Prostate gland (tissue), 2 donors: ENCODE measurements at regions not wholly inside any gene's neighbourhood (a gene's known extent, or its start where the extent isn't known, plus 50 kb on each side); places are given as distances from the start of the nearest gene placed in this dataset.

ENCODE experiments used
- POLR2A ChIP-seq: fragments of 450-650 bp; IDR thresholded peaks from one replicate; pipeline ENCODE4 v1.6.1; 2016; ENCODE audit warnings: antibody characterized with exemption, mild to moderate bottlenecking
- POLR2AphosphoS5 ChIP-seq: sonication (generic); formaldehyde crosslinking; IDR thresholded peaks from one replicate; pipeline ENCODE4 v1.6.1; 2017; ENCODE audit warnings: antibody characterized with exemption
- TF ChIP-seq, protein P1 (sequence below), 4 experiments: fragments of 200-600 bp in 2 of 4; fragments of 450-650 bp in 2 of 4; sonication (generic) in 2 of 4; IDR thresholded peaks; 1 replicate in 3 of 4; 2 replicates in 1 of 4; pipeline ENCODE4 v1.5.1; 2016 to 2019; ENCODE audit warnings: antibody characterized with exemption in 4 of 4, mild to moderate bottlenecking in 2 of 4, moderate library complexity in 2 of 4

GRCh38 chr10:35706959-35707358, 64.9 kb upstream of the FZD8 start:
- TF ChIP-seq, protein P1, sequence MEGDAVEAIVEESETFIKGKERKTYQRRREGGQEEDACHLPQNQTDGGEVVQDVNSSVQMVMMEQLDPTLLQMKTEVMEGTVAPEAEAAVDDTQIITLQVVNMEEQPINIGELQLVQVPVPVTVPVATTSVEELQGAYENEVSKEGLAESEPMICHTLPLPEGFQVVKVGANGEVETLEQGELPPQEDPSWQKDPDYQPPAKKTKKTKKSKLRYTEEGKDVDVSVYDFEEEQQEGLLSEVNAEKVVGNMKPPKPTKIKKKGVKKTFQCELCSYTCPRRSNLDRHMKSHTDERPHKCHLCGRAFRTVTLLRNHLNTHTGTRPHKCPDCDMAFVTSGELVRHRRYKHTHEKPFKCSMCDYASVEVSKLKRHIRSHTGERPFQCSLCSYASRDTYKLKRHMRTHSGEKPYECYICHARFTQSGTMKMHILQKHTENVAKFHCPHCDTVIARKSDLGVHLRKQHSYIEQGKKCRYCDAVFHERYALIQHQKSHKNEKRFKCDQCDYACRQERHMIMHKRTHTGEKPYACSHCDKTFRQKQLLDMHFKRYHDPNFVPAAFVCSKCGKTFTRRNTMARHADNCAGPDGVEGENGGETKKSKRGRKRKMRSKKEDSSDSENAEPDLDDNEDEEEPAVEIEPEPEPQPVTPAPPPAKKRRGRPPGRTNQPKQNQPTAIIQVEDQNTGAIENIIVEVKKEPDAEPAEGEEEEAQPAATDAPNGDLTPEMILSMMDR (IDR thresholded peaks at IDR 0.05), result no peak
- TF ChIP-seq POLR2AphosphoS5, result no peak
- no peak for TF ChIP-seq POLR2A
